ENCODE measurements at regions not wholly inside any gene's neighbourhood (a gene's known extent, or its start where the extent isn't known, plus 50 kb on each side); places are given as distances from the start of the nearest gene placed in this dataset.

DNA sequence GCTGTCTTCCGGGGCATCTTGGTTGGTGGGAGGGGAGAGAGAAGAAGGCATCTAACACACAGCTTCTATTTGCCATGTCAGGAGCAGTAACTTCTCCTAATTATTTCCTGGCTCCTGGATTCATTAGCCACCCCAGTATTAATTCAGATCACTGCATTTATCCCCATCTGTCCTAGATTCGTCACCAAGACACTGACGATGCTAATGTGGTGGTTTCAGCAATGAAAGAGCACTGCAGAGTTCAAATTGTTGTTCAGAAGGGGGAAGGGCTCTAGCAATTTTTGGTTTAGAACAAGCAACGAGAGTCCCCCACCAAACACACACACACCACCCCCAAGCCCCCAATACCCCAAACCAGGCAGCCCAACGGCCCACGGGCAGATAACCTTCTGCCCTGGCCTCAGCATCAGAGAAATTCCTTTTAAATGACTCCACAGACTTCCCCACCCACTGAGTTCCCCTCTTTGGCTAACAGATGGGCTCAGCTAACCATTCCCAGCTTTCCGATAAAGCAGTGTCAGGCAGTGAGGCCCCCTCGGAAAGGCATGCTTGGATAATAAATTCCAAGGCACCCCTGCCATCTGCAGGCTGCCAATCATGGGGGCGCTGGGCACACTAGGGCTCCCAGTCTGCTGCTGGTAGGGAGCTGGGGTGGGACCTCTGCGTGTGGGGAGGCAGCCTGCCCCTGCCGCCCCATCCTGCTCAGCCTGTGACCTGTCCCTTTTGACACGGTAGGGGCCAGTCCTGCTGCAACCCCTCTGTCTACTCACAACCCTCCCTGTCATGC lies 453.5 kb downstream of the MIAT start:
- Histone ChIP-seq H3K36me3 (no peaks in the 10 kb centered on the region), H3K27me3 (ENCODE audit: insufficient read depth, low read depth, severe bottlenecking) (no peaks in the 10 kb centered on the region), H3K27ac (no peak overlapping the region), H3K4me3 (ENCODE audit: low read depth, low read length) (no peak overlapping the region), H3K9me3 (ENCODE audit: severe bottlenecking) (no peaks in the 10 kb centered on the region)
- DNase-seq: peak; percentile 25
- TF ChIP-seq CTCF (IDR thresholded peaks at IDR 0.05; ENCODE audit: low read depth, low read length): no peak

DNA sequence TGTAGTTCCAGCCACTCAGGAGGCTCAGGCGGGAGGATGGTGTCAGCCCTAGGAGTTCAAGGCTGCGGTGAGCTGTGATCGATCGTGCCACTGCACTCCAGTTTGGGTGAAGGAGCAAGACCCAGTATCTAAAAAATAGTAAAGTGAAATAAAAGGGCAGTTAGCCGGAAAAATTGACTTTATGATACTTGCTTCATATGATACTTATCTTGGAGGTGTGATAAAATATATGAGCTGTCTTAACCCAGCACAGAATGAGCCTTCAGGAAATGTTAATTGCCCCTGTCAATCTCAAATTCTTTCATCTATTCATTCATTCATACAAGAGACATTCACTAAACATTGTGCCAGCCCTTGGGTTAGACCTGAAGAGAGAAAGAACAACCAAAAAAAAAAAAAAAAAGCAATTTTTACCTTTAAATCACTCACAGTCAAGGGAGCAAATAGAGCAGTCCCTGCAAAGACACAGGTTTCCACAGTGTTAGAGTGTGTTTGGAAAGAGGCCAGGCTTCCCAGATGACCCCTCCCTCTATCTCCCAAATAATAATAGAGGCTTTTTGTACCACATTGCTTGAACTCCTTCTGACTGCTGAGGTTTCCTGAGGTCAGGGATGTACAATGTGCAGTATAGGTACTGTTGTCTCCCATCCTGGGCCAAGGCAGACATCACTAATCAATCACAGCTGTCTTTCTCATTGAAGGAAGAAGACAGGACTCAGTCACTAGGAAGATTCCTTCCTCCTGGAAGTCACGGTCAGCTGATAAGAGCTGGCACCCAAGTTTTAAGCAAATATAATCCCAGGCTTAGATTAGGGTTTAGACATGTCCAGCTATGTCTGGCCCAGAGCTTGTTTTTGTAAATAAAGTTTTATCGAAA lies 454.6 kb downstream of the MIAT start:
- no peaks in the 10 kb centered on the region for H3K9me3 ChIP-seq (ENCODE audit: severe bottlenecking)

GRCh38 chr22:27113211-27113635 lies 455.8 kb downstream of the MIAT start:
- DNase-seq: no peak
- Histone ChIP-seq H3K4me3 (ENCODE audit: low read depth, low read length) (no peak overlapping the region), H3K27ac (no peak overlapping the region), H3K27me3 (ENCODE audit: insufficient read depth, low read depth, severe bottlenecking) (no peaks in the 10 kb centered on the region), H3K9me3 (ENCODE audit: severe bottlenecking) (no peaks in the 10 kb centered on the region), H3K36me3 (no peaks in the 10 kb centered on the region)
- TF ChIP-seq CTCF (IDR thresholded peaks at IDR 0.05; ENCODE audit: low read depth, low read length): no peak

More for the DNA sequence above, 454.6 kb downstream of the MIAT start:
- Histone ChIP-seq H3K27ac (no peak overlapping the region), H3K4me3 (ENCODE audit: low read depth, low read length) (no peak overlapping the region), H3K27me3 (ENCODE audit: insufficient read depth, low read depth, severe bottlenecking) (no peaks in the 10 kb centered on the region), H3K36me3 (no peaks in the 10 kb centered on the region)
- no peak for TF ChIP-seq CTCF (IDR thresholded peaks at IDR 0.05; ENCODE audit: low read depth, low read length)
- no peak for DNase-seq

GRCh38 chr22:27113641-27114040 lies 456.3 kb downstream of the MIAT start:
- Histone ChIP-seq H3K36me3 (no peaks in the 10 kb centered on the region), H3K4me3 (ENCODE audit: low read depth, low read length) (no peak overlapping the region), H3K9me3 (ENCODE audit: severe bottlenecking) (no peaks in the 10 kb centered on the region), H3K27me3 (ENCODE audit: insufficient read depth, low read depth, severe bottlenecking) (no peaks in the 10 kb centered on the region), H3K27ac (no peak overlapping the region)
- DNase-seq: no peak
- no peak for TF ChIP-seq CTCF (IDR thresholded peaks at IDR 0.05; ENCODE audit: low read depth, low read length)

- no peak for TF ChIP-seq CTCF (IDR thresholded peaks at IDR 0.05; ENCODE audit: low read depth, low read length)
- no peak for DNase-seq
- Histone ChIP-seq H3K36me3 (no peaks in the 10 kb centered on the region), H3K27ac (no peak overlapping the region), H3K9me3 (ENCODE audit: severe bottlenecking) (no peaks in the 10 kb centered on the region), H3K4me3 (ENCODE audit: low read depth, low read length) (no peak overlapping the region), H3K27me3 (ENCODE audit: insufficient read depth, low read depth, severe bottlenecking) (no peaks in the 10 kb centered on the region)
Observed at GRCh38 chr22:27114186-27114585, 456.8 kb downstream of the MIAT start.
